AG04449 (cell line): ENCODE measurements at regions not wholly inside any gene's neighbourhood (a gene's known extent, or its start where the extent isn't known, plus 50 kb on each side); places are given as distances from the start of the nearest gene placed in this dataset.

Experiments
- CTCF ChIA-PET: fragments of 350-600 bp; formaldehyde crosslinking; extraction: SDS; loops from one replicate; lab custom pipeline; 2021; ENCODE audit warnings: antibody characterized with exemption; lab: Yijun Ruan, JAX
- POLR2A ChIA-PET: fragments of 400-600, 350-600 bp; formaldehyde crosslinking; extraction: SDS; loops from one replicate; lab custom pipeline; 2020; ENCODE audit warnings: antibody characterized with exemption, inconsistent platforms; lab: Yijun Ruan, JAX
- DNase-seq: peaks from one replicate; pipeline ENCODE4 v3.0.0-alpha.2; 2010; ENCODE audit warnings: low read depth, low spot score
- H3K4me3 ChIP-seq: 2 replicates; pipeline ENCODE4 v1.5.1; 2011; ENCODE audit warnings: low read depth, mild to moderate bottlenecking, control low read depth, low read length
- CTCF ChIP-seq: IDR thresholded peaks from one replicate; pipeline ENCODE4 v1.5.1; 2011; ENCODE audit warnings: mild to moderate bottlenecking, moderate library complexity, low read length, control low read depth, inconsistent platforms; ENCODE audit not compliant: insufficient read depth; ENCODE audit errors: missing control alignments

- CTCF ChIA-PET = interaction anchor here (1.5 kb wide), 1 partner anchor 12 kb away, joined by 7 read pairs; no protein-coding TSS in a partner anchor
- no peak for DNase-seq
- no peak overlapping the region for H3K4me3 ChIP-seq
- POLR2A ChIA-PET = interaction anchor here (1.1 kb wide), 1 partner anchor 17 kb away, joined by 3 read pairs; no protein-coding TSS in a partner anchor
- no peak for TF ChIP-seq CTCF
Observed at GRCh38 chr16:48105976-48106375, 49.8 kb downstream of the ABCC12 start.

GRCh38 chr16:48105456-48105855 is 50.3 kb downstream of the ABCC12 start:
- no peak overlapping the region for H3K4me3 ChIP-seq
- ChIA-PET POLR2A (interaction anchor here (1.1 kb wide), 1 partner anchor 18 kb away, joined by 3 read pairs; no protein-coding TSS in a partner anchor), CTCF (interaction anchor here (1.5 kb wide), 1 partner anchor 13 kb away, joined by 7 read pairs; no protein-coding TSS in a partner anchor)
- no peak for TF ChIP-seq CTCF
- no peak for DNase-seq

- POLR2A ChIA-PET = no interaction called here
- TF ChIP-seq CTCF = no peak
- H3K4me3 ChIP-seq = no peak overlapping the region
- CTCF ChIA-PET = no interaction called here
- no peak for DNase-seq
Observed at GRCh38 chr16:48103591-48103990, 52.2 kb downstream of the ABCC12 start.

- H3K4me3 ChIP-seq = no peak overlapping the region
- ChIA-PET POLR2A (no interaction called here), CTCF (interaction anchor here (0.9 kb wide), 1 partner anchor 16 kb away, joined by 3 read pairs; no protein-coding TSS in a partner anchor)
- DNase-seq = no peak
- TF ChIP-seq CTCF = no peak
Observed at GRCh38 chr16:48102083-48103008, 53.4 kb downstream of the ABCC12 start.

GRCh38 chr16:48101069-48101674 is 54.6 kb downstream of the ABCC12 start:
- DNase-seq = no peak
- POLR2A ChIA-PET = no interaction called here
- CTCF ChIA-PET = no interaction called here
- H3K4me3 ChIP-seq = no peak overlapping the region
- no peak for TF ChIP-seq CTCF

GRCh38 chr16:48099455-48099854 is 56.3 kb downstream of the ABCC12 start:
- ChIA-PET POLR2A (interaction anchor here (0.7 kb wide), 1 partner anchor 13 kb away, joined by 3 read pairs; no protein-coding TSS in a partner anchor), CTCF (interaction anchor here (1.5 kb wide), 1 partner anchor 57 kb away, joined by 4 read pairs; no protein-coding TSS in a partner anchor)
- DNase-seq = no peak
- TF ChIP-seq CTCF = no peak
- H3K4me3 ChIP-seq = no peak overlapping the region
